Endothelial cell of umbilical vein (primary cell): ENCODE measurements at regions not wholly inside any gene's neighbourhood (a gene's known extent, or its start where the extent isn't known, plus 50 kb on each side); places are given as distances from the start of the nearest gene placed in this dataset.

Experiments used
- EZH2 ChIP-seq: IDR thresholded peaks from 2 replicates; pipeline ENCODE4 v1.6.1; 2012; ENCODE audit warnings: borderline replicate concordance, low read depth, mild to moderate bottlenecking, moderate library complexity, low read length, inconsistent platforms; ENCODE audit not compliant: severe bottlenecking
- FOS ChIP-seq: IDR thresholded peaks from 2 replicates; pipeline ENCODE4 v1.6.1; 2011; ENCODE audit warnings: mild to moderate bottlenecking, low read length, moderate library complexity, borderline replicate concordance; ENCODE audit not compliant: insufficient read depth
- GATA2 ChIP-seq: IDR thresholded peaks from 2 replicates; pipeline ENCODE4 v1.7.0; 2011; ENCODE audit warnings: low read depth, mild to moderate bottlenecking, moderate library complexity, mixed read lengths, low read length; ENCODE audit not compliant: insufficient read length, insufficient read depth
- JUN ChIP-seq: IDR thresholded peaks from 2 replicates; pipeline ENCODE4 v1.6.1; 2011; ENCODE audit warnings: borderline replicate concordance, low read depth; ENCODE audit not compliant: insufficient read length, insufficient read depth
- MYC ChIP-seq: IDR thresholded peaks from one replicate; pipeline ENCODE4 v1.6.1; 2011; ENCODE audit warnings: mild to moderate bottlenecking, low read depth, low read length
- POLR2A ChIP-seq: IDR thresholded peaks from 2 replicates; pipeline ENCODE4 v1.6.1; 2012; ENCODE audit warnings: low read depth, mild to moderate bottlenecking, control low read depth, low read length
- POLR2AphosphoS5 ChIP-seq: IDR thresholded peaks from 2 replicates; pipeline ENCODE4 v1.6.1; 2012; ENCODE audit warnings: low read depth, mild to moderate bottlenecking, control low read depth, low read length, moderate library complexity; ENCODE audit not compliant: insufficient read depth
- TF ChIP-seq, protein P1 (sequence below), 2 donors: IDR thresholded peaks; 1 replicate in 1 of 2; 2 replicates in 1 of 2; pipeline ENCODE4 v1.5.1; 2011; ENCODE audit warnings: low read length in 2 of 2, mild to moderate bottlenecking in 2 of 2, moderate library complexity in 2 of 2, control low read depth in 1 of 2, inconsistent platforms in 1 of 2, low read depth in 1 of 2; ENCODE audit not compliant: insufficient read depth in 1 of 2; ENCODE audit errors: extremely low read depth in 1 of 2
- TF ChIP-seq, protein P2 (sequence below): IDR thresholded peaks from 2 replicates; pipeline ENCODE4 v1.6.1; 2011; ENCODE audit not compliant: insufficient read depth, insufficient read length

DNA sequence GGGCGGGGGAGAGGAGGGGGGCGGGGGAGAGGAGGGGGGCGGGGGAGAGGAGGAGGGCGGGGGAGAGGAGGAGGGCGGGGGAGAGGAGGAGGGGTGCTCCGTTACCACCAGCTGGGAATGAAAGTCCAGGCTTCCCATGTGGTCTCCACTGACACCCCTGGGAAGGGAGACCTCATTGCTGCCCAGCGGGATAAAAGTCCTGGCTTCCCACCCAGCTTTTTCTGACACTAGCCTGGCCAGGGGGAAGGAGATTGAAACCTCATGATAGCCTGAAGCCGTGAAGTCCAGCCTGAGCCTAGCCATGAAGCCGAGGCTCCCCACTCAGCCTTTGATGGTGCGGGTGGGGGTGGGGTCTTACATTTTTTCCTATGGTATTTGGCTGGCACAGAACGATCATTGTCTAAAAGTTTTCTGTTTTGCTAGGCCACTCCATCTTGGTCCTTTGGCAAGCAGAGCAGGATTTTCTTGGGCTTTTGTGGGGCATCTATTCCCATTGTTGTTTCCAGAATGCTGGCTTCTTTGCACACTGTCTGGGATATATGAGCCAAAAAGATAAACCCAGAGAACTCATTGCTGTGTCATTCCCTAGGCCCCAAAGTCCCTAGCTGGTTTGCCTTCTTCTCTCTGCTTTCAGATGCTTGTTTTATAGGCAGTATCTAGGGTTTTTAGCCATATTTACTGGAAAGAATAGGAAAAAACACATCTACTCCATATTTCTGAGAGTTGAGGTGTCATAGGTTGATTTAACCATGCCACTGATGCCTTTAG, 65.3 kb upstream of the SMOX start:
- TF ChIP-seq, protein P1, sequence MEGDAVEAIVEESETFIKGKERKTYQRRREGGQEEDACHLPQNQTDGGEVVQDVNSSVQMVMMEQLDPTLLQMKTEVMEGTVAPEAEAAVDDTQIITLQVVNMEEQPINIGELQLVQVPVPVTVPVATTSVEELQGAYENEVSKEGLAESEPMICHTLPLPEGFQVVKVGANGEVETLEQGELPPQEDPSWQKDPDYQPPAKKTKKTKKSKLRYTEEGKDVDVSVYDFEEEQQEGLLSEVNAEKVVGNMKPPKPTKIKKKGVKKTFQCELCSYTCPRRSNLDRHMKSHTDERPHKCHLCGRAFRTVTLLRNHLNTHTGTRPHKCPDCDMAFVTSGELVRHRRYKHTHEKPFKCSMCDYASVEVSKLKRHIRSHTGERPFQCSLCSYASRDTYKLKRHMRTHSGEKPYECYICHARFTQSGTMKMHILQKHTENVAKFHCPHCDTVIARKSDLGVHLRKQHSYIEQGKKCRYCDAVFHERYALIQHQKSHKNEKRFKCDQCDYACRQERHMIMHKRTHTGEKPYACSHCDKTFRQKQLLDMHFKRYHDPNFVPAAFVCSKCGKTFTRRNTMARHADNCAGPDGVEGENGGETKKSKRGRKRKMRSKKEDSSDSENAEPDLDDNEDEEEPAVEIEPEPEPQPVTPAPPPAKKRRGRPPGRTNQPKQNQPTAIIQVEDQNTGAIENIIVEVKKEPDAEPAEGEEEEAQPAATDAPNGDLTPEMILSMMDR (IDR thresholded peaks at IDR 0.05; ENCODE audit: extremely low read depth in 1 of 2, insufficient read depth in 1 of 2, low read depth in 1 of 2, low read length in 2 of 2): no peak
- TF ChIP-seq, protein P2, sequence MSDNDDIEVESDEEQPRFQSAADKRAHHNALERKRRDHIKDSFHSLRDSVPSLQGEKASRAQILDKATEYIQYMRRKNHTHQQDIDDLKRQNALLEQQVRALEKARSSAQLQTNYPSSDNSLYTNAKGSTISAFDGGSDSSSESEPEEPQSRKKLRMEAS: no peak
- no peak for TF ChIP-seq POLR2AphosphoS5
- no peak for TF ChIP-seq EZH2
- no peak for TF ChIP-seq POLR2A
- TF ChIP-seq JUN: no peak
- TF ChIP-seq FOS: no peak
- no peak for TF ChIP-seq MYC
- TF ChIP-seq GATA2: no peak
